ENCODE measurements at regions not wholly inside any gene's neighbourhood (a gene's known extent, or its start where the extent isn't known, plus 50 kb on each side); places are given as distances from the start of the nearest gene placed in this dataset.

- DNase-seq: no peak
These were observed 153.9 kb downstream of the KIF26A start for GRCh38 chr14:104292084-104292970.

GRCh38 chr14:104293231-104293841 lies 154.9 kb downstream of the KIF26A start:
- no peak for DNase-seq

GRCh38 chr14:104293851-104294627 lies 155.7 kb downstream of the KIF26A start:
- DNase-seq: no peak

- DNase-seq: no peak
These were observed 156.2 kb downstream of the KIF26A start for GRCh38 chr14:104294628-104294982.

GRCh38 chr14:104294983-104295680 lies 156.7 kb downstream of the KIF26A start:
- no peak for DNase-seq

- no peak for DNase-seq
These were observed 157.4 kb downstream of the KIF26A start for GRCh38 chr14:104295681-104296387.

- no peak for DNase-seq
These were observed 158.3 kb downstream of the KIF26A start for GRCh38 chr14:104296388-104297312.

- DNase-seq: no peak
These were observed 158.9 kb downstream of the KIF26A start for GRCh38 chr14:104297313-104297704.

- DNase-seq: no peak
These were observed 159.5 kb downstream of the KIF26A start for GRCh38 chr14:104297721-104298401.

- DNase-seq: no peak
These were observed 160.1 kb downstream of the KIF26A start for GRCh38 chr14:104298458-104298857.

GRCh38 chr14:104299993-104300761 lies 161.8 kb downstream of the KIF26A start:
- DNase-seq: no peak

GRCh38 chr14:104301731-104302460 lies 163.5 kb downstream of the KIF26A start:
- no peak for DNase-seq

GRCh38 chr14:104302794-104303405 lies 164.5 kb downstream of the KIF26A start:
- no peak for DNase-seq

- DNase-seq: no peak
These were observed 165.5 kb downstream of the KIF26A start for GRCh38 chr14:104303705-104304425.

- no peak for DNase-seq
These were observed 166.3 kb downstream of the KIF26A start for GRCh38 chr14:104304451-104305351.

- DNase-seq: no peak
These were observed 167.4 kb downstream of the KIF26A start for GRCh38 chr14:104305511-104306449.
